Stomach (tissue), 4 donors: ENCODE measurements at regions not wholly inside any gene's neighbourhood (a gene's known extent, or its start where the extent isn't known, plus 50 kb on each side); places are given as distances from the start of the nearest gene placed in this dataset.

Experiments
- EP300 ChIP-seq: sonication (generic); formaldehyde crosslinking; IDR thresholded peaks from one replicate; pipeline ENCODE4 v1.6.1; 2017; ENCODE audit warnings: antibody characterized with exemption
- POLR2A ChIP-seq, 4 donors: fragments of 450-650 bp; IDR thresholded peaks; one replicate each; pipeline ENCODE4 v1.6.1; 2016; ENCODE audit warnings: antibody characterized with exemption in 4 of 4, control low read depth in 2 of 4, mild to moderate bottlenecking in 1 of 4, moderate library complexity in 1 of 4
- POLR2AphosphoS5 ChIP-seq, 3 donors: sonication (generic); formaldehyde crosslinking; IDR thresholded peaks; one replicate each; pipeline ENCODE4 v1.6.1; 2016; ENCODE audit warnings: antibody characterized with exemption in 3 of 3
- TF ChIP-seq, protein P1 (sequence below), 7 experiments: fragments of 450-650 bp in 4 of 7; fragments of 200-600 bp in 3 of 7; sonication (generic) in 3 of 7; IDR thresholded peaks; one replicate each; pipeline ENCODE4 v1.5.1; 2016 to 2019; ENCODE audit warnings: antibody characterized with exemption in 7 of 7, control low read depth in 2 of 7, mild to moderate bottlenecking in 1 of 7

GRCh38 chr1:232711996-232712395 is 82.1 kb upstream of the SIPA1L2 start:
- no peak for TF ChIP-seq POLR2A (IDR thresholded peaks at IDR 0.05)
- TF ChIP-seq, protein P1, sequence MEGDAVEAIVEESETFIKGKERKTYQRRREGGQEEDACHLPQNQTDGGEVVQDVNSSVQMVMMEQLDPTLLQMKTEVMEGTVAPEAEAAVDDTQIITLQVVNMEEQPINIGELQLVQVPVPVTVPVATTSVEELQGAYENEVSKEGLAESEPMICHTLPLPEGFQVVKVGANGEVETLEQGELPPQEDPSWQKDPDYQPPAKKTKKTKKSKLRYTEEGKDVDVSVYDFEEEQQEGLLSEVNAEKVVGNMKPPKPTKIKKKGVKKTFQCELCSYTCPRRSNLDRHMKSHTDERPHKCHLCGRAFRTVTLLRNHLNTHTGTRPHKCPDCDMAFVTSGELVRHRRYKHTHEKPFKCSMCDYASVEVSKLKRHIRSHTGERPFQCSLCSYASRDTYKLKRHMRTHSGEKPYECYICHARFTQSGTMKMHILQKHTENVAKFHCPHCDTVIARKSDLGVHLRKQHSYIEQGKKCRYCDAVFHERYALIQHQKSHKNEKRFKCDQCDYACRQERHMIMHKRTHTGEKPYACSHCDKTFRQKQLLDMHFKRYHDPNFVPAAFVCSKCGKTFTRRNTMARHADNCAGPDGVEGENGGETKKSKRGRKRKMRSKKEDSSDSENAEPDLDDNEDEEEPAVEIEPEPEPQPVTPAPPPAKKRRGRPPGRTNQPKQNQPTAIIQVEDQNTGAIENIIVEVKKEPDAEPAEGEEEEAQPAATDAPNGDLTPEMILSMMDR (IDR thresholded peaks at IDR 0.05), result no peak
- no peak for TF ChIP-seq POLR2AphosphoS5 (IDR thresholded peaks at IDR 0.05)
- TF ChIP-seq EP300, result no peak
